ENCODE measurements at regions not wholly inside any gene's neighbourhood (a gene's known extent, or its start where the extent isn't known, plus 50 kb on each side); places are given as distances from the start of the nearest gene placed in this dataset.
"Not testable (repeated sequence)": the region's sequence is repeated elsewhere in the genome, so short reads cannot be mapped to it uniquely, and the experiment has no call there.

DNA sequence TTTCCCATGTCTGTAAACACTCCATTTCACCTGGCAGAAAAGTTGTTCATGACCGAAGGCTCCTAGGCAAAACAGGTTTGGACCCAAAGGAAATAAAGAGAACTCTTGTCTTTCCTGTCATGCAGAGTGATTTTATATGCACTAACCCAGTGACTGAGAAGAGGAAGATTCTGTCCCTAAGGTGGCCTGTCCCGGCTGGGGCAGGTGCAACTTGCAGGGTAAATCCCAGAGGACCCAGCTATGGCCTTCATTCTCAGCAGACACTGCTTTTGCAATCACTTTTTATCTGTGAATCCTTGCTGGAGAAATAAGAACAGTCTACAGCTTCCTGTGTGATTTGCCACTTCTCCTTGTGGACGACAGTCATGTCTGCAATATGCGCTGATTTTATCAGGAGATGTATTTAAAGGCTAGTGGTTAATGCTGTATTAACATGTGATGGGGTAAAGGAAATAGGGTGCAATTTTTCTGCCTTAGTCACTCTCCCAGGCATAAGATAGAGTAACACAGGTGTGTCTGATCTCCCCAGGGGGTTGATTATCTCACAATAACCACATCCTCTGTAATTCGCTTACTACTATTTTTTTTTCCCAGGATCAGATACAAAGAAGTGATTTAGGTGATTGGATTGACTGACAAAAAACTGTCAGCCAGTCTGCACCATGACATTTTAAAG, 696.8 kb upstream of the SOX9 start:
- no peak for DNase-seq

DNA sequence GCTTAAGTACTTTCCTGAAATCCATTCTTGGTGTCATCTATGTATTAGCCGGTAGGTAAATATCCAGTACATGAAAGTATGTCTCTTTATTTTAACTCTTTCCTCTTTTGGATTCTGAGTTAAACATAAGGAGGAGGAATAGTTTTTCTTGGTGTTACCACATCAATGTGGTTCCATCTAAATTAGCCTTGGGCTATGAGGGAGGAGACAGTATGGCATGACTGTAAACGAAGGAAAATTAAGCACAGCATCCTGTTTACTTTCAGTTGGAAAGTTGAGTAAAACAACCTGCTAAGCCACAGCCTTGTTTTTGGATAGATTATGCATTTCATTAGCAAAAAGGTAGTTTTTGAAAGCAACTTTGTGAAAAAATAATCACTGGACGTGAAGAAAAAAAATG, 693.0 kb upstream of the SOX9 start:
- no peak for DNase-seq

DNA sequence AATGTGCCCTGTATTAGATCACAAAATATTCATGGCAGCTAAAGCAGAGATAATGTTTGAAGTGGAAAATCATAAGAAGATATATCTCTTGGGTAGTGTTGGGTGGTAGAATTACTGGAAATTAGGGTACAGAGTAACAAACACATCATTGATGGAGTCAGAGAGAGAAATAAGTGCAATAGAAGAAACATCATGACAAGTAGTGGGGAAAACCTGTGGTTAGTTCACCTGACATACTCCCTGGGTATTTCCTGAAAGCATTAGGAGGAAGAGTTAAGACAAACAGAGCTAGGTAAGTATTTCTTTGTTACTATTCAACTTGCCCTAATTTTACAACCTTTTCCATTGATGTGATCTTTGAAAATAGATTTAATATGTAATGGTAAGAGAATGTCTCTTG, 691.9 kb upstream of the SOX9 start:
- DNase-seq, result no peak

DNA sequence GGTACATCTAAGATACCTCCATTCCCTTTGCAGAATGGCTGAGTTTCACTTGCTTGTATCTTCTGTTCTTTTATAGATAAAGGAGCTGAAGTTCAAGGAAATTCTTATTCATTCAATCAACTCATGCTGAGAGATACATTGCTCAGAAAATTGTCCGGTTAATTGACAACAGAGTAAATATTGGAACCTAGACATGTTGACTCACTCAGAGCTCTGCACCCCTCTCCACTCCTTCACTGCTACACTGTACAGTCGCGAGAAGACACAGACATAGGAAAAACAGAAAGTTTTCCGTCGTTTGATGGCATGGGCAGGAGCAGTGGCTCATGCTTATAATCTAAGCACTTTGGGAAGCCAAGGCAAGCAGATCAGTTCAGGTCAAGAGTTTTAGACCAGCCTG, 690.5 kb upstream of the SOX9 start:
- no peak for DNase-seq

DNA sequence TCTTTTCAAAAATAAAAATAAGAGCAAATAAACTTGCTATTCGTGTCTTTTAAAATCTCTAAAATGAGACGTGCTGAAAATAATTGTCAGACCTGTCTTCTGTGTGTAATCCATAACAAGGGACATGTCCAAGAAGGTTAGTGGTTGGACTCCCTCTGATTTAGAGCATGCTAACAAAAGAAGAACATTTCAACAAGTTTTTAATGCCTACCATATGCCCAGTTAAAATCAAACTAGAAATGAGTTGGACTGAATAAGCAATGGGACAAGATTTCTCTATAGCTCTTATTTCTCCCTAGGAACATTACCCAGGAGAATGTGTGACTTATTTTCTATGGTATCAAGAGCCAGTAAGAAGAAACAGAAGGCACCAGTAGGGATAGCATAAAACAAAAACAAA, 689.7 kb upstream of the SOX9 start:
- no peak for DNase-seq

DNA sequence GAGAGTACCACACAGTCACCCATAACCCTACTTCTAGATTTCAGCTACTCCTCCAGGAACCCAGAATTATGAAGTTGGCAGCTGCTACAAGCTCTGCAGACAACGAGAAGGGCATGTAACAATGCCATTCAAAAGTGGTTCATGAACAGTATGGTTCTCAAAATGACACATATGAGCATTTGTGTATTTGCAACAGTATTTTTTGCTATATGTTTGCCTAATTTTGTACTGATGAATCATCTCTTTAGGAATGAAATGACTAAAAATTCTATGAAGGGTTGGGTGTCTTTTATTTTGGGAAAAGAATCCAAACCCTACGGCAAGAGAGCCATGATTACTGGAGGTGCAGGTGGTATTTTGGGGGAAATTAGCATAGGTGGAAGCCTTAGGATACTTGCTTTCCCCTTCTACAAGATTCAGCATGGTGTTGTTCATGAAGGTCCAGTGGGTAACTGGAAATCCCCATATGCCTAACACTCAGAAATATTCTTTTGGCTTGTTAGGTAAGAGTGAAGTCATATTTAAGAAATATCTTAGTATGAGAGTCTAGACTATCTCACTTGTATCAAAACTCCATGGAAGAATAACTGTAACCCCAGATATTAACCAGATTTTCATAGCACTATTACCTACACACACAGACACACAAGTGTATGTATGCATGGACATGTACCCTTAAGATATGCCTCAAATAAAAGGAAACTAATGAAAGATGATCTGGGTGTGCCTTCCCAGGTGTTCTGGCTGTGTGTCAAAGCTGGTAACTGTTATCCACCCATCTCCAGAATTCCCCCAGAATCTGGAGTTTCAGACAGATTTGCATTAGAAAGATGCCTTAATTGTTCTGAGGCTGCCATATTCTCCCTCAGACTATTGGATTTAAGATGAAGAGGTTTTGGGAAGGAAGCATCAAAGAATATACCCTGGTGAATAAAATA, 688.2 kb upstream of the SOX9 start:
- DNase-seq, result no peak

DNA sequence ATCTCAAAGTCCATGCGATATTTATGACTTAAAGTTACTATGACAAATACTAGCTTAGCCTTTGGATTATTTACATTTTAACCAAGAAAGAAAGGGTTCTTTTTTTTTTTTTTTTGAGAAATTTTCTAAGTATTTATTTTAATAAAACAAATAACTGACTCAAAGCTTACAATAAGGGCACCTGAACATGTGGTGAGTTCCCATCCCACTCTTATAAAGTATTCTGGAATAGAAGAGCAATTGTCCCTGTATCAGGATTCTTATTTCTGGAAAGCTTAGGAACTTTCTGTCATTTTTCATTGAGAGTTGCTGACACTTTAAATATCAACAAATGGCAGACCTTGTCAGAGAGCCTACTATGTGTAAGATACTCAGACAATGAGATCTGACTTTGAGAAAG, 686.1 kb upstream of the SOX9 start:
- no peak for DNase-seq

DNA sequence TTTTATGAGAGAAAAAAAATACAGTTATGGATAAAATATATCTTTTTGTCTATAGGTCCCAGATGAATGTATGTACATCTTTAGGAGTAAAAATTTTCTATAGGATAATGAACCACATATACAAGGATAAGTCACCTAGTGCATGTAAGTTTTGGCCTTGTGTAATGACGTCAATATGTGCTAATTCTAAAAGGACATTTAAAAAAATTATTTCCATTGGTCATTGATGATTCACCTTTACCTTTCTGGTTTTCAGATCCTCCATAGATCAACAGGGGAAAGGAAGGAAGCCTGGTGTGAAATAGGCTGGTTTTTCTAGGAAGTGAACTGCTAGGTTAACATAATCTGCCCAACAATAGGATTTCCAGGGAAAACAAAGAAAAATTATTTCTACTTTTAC, 684.3 kb upstream of the SOX9 start:
- no peak for DNase-seq

DNA sequence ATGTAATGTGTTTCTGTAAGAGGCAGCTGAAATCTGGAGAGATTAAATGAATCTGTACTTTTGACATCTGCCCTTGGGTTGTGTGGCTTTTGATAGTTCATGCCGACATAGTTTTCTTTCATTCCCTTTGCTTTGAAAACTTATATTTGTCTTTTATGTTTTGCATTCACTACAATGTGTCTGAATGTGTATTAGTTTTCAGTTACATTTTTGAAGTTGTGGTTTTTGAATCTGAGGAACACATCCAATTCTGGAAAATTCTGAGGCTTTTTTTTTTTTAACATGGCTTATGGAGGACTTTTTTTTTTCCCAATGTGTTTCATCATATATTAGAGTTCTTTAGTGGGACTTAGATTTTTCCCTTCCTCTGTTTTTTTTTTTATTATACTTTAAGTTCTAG, 683.7 kb upstream of the SOX9 start:
- no peak for DNase-seq

DNA sequence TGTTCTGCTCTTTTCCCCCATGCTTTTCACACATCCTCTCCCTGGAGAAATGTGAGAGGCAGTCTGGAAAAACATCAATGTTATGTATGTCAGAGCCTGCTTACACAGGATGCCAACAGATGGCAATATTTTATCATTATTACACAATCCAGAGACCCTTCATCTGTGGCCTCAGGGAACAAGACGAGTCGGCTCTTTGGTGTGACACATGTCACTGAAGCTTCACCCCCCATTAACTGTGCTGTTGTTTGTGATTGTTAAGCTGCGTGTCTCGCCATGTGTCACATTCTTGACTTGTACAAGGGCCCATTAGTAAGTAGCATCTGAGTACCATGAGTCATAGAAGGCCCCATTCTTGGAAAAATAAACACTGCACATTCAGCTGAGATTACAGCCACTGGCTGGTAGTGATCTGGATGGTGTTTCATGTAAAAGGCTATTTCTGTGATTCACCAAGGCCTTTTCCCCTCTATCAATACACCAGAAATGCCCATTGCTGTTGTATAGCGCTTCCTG, 682.1 kb upstream of the SOX9 start:
- no peak for DNase-seq

DNA sequence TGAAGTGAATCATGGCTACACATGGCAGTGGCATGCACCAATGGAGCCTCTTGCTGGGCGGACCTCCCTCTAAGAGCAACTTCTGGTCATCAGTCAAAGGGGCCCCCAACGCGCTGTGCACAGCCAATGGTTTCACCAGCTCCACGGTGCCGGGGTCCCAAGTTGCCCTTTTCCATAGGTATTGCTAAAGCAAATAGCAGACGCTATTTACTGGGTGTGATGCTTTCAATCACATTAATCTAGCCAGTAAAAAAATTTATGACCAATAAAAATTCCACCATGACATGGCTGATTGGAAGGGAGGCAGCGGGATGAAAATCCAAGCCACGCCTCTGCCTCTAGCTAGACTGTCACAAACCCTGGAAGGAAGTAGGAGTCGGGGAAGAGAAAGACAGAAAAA, 680.3 kb upstream of the SOX9 start:
- DNase-seq, result no peak

DNA sequence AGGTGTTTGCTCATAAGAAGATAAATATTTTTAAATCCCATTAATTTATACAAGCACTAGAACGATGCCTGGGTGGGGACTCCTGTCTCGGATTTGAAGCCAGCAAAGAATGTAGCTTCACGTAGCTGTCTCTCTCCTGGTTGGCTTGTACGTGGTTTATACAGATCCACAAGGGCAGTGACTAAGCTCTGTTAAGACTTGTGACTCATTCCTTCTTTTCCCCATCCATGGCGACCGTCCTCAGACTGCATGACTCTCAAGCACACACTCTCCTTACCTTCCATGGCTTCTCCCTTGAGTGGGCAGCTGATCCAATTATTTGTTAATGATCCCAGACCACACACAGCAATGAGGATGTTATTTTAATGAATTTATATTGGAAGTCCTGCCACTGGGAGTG, 679.7 kb upstream of the SOX9 start:
- DNase-seq, result no peak

DNA sequence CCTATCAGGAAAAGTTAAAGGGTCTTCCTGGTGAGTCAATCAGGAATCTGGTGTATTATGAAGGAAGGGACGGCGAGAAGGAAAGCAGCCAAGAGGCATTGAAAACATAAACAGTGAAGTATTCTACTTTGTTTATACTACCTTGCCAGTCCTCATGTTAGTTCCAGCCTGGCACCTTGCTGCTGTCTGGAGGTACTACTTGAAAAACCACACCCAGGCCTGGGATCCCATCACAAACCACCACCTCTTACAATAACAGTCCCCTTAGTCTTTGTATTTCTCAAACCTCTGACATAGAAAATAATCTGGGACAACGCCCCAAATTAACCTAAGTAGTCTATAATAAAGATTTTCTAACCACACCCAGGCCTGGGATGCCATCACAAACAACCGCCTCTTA, 676.7 kb upstream of the SOX9 start:
- no peak for DNase-seq

DNA sequence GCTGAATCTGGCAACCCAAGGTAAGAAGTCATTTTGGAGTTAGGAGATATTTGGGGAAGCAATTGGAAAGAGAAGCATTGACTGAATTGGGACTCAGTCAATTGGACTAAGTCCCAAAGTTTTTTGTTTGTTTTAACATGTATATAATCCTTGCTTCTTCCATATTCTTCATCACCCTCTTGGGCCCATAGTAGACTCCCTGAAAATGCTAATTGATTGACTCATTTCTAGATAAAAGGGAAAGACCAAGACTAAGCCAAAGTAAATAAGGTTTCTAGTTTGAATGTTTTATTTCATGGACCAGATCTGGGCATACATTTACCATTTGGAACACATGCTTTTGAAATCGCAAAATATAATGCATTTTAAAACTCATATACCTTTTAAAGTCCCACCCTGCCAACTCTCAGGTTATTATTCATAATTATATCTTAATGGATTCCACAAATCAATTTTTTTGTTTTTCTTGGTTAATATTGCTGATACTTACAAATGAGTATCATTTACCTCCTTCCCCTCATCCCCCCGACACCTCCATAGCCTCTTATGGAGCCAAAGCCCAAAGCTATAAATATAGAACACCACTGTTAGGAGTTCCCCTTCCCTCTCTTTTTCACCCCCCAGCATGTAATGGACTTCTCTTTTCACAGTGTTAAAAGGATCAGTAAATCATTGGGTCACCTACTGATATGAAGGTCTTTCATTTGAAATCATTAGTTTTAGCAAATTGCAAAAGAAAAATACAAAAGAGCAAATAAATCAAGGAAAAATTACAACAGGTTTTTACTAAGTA, 674.0 kb upstream of the SOX9 start:
- no peak for DNase-seq

DNA sequence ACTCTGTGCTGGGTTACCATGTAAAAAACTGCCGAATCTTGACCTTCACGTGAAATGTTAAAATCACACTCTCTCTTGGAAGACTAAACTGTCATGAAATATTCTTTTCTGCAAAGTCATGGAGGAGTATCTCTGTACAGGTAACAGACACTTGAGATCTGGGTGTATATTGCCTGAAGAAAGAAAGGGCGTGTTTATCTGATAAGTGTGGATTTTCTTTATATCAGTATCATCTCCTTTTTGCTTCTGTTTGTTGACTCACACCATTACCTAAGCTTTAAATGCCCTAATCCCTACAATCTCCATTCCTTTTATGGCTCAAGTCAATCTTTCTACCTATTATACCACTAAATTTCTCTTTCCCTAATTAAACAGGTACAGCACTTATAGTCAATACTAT, 673.2 kb upstream of the SOX9 start:
- DNase-seq, result no peak

DNA sequence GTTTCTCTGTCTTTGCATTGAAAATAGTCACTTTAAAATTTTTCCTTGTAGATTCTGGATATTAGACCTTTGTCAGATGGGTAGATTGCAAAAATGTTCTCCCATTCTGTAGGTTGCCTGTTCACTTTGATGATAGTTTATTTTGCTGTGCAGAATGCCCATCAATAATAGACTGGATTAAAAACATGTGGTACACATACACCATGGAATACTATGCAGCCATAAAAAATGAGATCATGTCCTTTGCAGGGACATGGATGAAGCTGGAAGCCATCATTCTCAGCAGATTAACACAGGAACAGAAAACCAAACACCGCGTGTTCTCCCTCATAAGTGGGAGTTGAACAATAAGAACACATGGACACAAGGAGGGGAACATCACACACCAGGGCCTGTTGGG, 670.2 kb upstream of the SOX9 start:
- DNase-seq, result not testable (repeated sequence)

DNA sequence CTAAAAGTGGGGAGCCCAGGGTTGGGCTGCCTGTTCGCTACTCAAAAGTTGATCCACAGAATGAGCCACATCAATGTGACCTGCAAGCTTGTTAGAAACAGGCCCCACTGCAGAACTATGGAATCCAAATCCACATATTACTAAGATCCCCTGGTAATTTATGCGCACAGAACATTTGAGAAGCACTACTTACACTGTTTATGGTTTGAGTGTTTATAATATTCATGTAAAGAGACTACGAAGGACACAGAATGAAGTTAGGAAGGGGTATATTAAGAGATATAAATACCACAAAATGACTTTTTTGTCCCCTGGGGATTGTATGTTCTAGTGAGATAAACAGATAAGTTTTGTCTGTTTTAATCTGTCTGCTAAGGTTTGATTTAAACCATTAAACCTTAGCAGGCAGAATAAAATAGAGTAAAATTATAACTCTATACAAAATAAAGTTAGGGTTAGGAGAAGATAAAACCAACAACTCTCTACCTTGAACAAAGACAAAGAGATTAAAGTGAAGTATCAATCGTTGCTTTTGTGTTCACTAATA, 666.9 kb upstream of the SOX9 start:
- no peak for DNase-seq

DNA sequence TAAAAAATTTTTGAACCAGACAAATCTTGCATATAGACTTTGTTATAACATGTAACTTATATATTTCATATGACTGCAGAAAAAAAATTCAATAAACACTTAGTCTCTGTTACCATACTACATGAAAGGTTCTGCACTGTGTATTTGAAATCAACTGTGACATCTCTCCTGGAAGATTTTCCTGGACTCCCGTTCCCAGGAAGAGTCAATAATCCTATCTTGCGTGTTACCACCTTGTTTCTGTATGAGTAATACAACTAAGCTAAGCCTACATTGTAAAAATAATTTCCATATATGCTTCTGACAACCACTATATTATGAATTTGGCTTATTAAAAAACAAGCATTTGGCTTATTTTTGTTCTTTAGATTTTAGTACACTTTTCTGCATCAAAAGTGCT, 665.6 kb upstream of the SOX9 start:
- DNase-seq, result no peak

DNA sequence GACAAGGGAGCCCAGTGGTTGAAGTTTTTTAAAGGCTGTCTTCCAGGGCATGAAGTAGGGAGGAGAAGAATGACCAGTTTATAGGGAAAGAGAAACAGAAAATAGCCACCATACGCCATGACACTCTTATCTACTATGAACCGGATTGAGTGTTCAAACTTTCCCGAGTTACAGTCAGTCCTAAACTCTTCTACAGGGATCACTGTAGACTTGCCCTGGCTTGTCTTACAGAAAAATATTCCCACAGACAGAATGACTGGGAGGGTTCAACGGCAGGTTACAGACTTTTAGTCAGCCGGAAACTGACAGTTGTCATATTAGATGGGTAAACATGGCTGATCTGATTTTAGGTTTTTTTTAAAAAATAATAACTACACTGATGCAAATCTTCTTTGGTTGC, 662.5 kb upstream of the SOX9 start:
- DNase-seq, result no peak

DNA sequence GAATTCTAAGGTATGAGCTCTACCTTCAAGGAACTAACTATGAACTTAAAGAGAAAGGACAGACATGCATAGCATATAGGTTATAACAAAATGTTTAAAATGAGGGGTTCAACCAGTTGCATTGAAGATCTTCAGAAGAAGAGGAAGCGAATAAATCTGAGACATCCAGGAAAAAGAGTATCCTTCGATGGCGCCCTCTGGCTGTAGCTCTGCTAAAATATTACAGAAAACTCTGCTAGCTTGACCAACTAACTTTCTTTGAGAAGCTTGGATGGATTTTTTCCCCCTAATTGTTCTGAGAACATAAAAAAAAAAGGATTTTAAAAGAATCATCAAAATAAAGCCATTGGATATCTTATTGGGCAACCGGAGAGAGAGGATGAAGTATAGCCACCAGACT, 659.9 kb upstream of the SOX9 start:
- no peak for DNase-seq

DNA sequence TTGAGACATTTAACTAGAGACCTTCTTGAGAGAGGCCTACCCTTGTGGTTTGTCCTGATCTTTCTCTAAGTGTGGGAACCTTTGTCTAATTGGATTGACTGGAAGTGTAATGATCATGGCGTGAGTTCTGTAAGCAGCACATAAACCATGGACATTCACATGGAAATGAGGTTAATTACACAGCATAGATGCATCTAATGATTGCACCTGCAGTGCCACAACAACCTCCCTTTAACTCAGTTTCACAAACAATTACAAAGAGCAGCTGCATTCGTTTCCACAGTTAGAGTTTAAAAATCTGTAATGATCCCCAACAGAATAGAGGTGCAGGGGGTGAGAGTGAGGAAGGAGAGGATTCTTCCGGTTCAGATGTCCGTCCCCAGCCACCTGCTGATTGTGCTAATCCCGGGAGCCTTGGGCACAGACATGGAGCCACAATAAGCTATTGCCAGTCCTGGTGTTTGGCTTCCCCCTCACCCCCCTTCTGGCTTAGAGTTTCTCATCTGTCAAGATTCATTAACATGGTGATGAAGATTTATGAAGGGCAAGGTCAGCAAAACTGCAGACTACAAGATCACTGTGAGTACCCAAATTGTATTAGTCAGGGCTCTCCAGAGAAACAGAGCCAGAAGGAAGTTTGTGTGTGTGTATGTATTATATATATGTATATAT, 659.2 kb upstream of the SOX9 start:
- no peak for DNase-seq

DNA sequence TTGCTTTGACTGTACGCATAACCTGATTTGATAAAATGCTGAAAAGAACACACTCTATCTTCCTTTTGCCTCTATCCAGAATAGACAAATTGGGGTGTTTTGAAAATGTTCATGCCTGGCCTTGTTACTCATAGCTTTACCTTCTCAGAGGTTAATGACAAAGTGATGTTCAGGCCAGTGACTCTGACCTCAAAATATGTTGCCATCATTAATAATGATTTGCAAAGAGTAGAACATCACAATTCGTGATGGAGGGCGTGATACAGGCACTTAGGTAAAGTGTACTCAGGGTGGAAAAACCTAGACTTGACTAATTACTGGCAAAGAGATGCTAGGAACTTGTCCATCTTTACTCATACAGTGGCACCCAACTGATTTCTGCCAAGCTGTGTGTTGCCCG, 656.6 kb upstream of the SOX9 start:
- no peak for DNase-seq

DNA sequence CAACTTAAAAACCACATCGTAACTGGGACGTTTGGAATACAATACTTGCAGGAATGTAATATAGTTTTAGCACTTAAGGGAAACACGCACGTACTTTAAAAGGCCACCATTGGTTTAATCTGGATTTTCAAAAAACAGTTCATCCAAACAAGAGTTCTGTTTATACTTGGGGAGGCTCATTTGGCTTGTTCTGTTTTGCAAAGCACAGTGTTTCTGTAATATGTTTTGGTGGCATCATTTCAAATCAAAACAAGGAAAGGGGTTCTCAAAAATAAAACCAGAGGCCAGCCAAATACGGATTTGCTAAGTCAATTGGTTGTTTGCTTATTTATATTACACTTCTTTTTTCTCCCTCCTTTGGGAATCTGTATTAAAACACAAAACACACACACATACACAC, 656.1 kb upstream of the SOX9 start:
- no peak for DNase-seq

All from NCI-H526 treated with DMSO at 0.1 percent for 48 hours (cell line).